ENCODE measurements at regions not wholly inside any gene's neighbourhood (a gene's known extent, or its start where the extent isn't known, plus 50 kb on each side); places are given as distances from the start of the nearest gene placed in this dataset.

- DNase-seq = no peak
Observed at GRCh38 chr7:25520516-25520915, 292.2 kb upstream of the NPVF start.

GRCh38 chr7:25521236-25521635 is 292.9 kb upstream of the NPVF start:
- DNase-seq = no peak

DNA sequence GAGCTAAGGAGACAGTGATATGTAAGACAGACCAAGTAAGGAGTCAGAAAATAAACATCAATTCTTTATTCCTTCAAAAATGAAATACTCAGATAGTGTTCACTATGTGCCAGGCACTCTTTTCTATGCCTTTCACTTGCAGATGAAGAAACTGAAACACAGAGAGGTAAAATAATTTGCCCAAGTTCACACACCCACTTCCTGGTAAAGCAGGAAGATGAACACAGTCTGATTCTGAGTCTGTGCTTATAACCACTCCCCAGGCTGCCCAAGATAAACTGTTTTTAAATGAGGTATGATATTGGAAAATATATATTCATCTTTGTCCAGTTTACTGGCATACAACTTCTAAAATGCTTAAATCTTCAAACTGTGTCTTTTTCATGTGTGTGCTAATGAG is 294.4 kb upstream of the NPVF start:
- DNase-seq = no peak

DNA sequence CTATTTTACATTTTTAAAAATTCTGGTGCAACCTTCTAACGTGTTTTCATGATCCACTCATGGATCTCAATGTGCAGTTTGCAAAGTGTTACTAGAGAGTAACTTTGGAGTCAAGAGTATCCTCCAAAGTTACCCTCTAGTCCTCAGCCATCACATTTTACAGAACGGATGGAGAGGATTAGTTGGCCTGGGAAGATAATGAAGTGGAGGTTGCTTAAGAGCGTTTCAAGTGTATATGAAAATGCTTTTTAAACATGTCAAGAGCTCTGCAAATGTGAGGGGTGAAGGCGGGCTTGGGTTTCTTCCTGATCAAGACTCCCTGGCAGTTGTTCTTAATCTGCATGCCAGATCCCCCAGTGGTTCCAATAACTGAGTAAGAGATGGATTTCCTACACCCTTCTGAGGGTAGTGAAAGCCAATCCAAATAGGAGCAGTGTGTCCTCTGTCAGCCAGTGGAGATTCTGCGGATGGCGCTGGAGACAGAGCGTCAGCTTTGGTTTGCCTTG is 299.4 kb upstream of the NPVF start:
- DNase-seq = no peak

GRCh38 chr7:25529320-25529719 is 301.0 kb upstream of the NPVF start:
- no peak for DNase-seq

- DNase-seq = no peak
Observed at GRCh38 chr7:25536851-25537250, 308.6 kb upstream of the NPVF start.

- DNase-seq = no peak
Observed at GRCh38 chr7:25537662-25538375, 309.5 kb upstream of the NPVF start.

DNA sequence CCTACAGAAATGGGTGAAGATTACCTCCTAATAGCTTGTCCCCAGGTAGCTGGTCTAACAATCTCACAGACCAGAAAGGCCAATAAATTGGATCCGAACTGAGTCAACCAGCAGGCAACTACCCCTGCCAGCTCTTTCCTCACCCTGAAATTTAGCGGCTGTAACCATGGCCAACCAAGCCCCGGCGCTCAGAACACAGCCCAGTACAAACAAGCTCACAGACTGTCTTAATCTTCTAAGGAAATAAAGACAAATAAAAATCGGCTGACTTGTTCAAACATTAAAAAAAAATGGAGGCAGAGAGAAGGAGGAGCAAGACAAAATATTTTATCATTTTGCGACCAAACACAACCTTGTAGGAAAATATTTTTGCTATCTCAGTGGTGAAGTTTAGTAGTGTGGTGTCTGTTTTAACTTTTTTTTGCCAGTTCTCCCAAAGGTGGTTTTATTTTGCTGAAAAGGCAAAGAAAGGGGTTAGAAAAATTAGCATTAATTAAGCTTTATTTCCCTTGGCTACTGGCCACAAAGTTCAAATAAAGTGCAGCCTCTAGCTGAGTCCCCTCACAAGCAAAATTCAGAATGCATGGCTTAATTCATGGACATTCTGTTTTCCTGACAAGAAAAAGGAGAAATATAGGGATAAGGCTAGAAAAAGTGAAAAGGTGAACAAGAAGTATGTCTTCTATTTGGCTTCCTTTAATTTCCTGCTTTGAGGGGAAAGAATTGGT is 313.0 kb upstream of the NPVF start:
- no peak for DNase-seq

- no peak for DNase-seq
Observed at GRCh38 chr7:25541877-25542276, 313.6 kb upstream of the NPVF start.

GRCh38 chr7:25543210-25543609 is 314.9 kb upstream of the NPVF start:
- DNase-seq = no peak

DNA sequence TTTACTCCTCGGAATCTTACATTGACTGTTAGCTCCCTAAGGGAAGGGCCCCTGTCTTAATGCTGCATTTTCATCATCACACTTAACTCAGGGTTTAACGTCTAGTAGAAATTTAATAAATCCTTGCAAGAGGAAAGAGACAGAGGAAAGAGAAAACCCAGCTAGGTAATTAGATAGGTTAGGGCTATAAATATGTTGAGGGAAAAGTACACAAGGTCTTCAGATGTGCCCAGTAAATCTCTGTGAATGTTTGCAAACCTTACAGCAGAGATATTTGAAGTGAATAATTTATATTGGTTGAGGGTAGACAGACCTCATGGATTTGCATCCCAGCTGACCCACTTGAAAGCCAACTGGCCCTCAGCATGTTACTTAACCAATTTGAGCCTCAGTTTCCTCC is 315.5 kb upstream of the NPVF start:
- no peak for DNase-seq

DNA sequence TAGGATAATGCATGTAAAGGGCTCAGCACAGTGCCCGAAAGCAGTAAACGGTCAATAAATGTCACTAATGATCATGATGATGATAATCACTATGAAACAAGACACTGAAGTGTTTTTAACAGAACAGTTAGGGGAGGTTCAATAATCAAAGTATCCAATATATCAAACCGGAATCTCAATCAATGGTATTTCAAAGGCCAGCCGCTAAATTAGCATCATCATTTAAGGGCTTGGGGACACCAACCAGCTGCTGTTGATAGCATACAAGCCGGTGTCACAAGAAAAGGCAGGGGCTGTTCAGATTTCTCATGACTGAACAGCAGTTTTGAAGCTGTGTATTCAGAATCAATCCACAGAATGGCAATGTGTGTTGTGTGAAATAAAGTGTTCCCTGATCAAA is 316.0 kb upstream of the NPVF start:
- no peak for DNase-seq

GRCh38 chr7:25545124-25546008 is 317.1 kb upstream of the NPVF start:
- DNase-seq = no peak

GRCh38 chr7:25546306-25546705 is 318.0 kb upstream of the NPVF start:
- DNase-seq = no peak

DNA sequence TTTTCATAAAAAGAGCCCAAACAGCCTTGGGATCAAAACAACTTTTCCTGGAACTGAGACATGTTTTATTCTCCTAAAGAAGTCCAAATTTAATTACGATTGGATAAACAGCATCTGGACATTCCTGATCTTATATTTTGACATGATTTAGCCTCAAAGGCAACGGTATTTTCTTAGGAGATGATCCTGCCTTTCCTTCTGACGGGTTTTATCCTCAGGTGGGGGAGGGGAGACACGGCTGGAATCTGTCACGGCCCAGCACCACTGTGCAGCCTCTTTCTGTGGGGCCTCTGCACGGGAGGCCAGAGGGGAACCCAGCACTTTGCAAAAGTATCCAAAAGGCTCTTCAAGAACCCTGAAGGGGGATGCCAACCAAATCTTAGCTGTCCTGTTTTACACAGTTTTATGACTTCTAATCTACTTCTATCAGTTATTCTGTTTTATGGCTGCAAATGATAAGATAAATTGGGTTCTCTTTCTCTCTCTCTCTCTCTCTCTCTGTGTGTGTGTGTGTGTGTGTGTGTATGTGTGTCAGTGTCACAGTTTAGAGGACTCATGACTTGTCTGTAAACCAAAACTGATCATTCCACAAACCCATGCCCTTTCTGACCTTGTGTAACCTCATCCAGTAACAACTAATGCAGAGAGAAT is 321.1 kb upstream of the NPVF start:
- no peak for DNase-seq

- no peak for DNase-seq
Observed at GRCh38 chr7:25550149-25550548, 321.9 kb upstream of the NPVF start.

GRCh38 chr7:25552998-25553397 is 324.7 kb upstream of the NPVF start:
- DNase-seq = no peak

GRCh38 chr7:25553580-25554291 is 325.4 kb upstream of the NPVF start:
- DNase-seq = no peak

GRCh38 chr7:25557379-25557917 is 329.2 kb upstream of the NPVF start:
- no peak for DNase-seq

DNA sequence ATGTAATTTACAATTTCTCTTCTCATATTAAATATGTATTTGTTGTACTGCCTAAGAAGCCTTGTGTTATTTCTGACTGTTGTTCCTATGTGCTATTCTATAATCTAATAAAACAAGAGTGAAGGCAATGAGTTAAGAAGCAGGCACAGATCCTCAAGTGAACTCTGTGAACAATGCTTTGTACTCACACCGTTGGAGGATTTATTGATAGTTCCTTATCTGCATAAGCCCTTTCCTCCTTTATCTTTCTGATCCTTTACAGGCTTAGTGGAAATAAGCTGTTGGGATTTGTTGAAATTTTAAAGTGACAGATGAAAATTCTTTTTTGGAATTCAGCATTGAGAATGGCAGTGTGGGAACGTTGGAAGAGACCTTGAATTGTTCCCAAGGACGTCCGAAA is 329.6 kb upstream of the NPVF start:
- no peak for DNase-seq

DNA sequence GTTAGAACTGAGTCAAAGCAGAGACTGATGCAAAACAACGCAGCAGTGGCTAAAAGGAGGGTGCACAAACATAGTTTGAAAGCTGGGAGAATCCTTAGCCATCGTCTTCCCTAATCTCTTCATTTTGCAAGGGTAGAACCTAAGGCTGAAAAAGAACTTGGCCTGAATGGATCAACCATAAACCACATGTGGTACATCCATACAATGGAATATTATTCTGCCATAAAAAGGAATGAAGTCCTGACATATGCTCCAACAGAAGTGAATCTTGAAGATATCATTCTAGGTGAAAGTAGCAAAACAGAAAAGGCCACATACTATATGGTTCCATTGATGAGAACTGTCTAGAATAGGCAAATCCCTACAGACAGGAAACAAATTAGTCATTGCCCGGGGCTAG is 330.3 kb upstream of the NPVF start:
- no peak for DNase-seq

All from NCI-H2081 (cell line).